ENCODE measurements at regions not wholly inside any gene's neighbourhood (a gene's known extent, or its start where the extent isn't known, plus 50 kb on each side); places are given as distances from the start of the nearest gene placed in this dataset.
"Not testable (repeated sequence)": the region's sequence is repeated elsewhere in the genome, so short reads cannot be mapped to it uniquely, and the experiment has no call there.

DNA sequence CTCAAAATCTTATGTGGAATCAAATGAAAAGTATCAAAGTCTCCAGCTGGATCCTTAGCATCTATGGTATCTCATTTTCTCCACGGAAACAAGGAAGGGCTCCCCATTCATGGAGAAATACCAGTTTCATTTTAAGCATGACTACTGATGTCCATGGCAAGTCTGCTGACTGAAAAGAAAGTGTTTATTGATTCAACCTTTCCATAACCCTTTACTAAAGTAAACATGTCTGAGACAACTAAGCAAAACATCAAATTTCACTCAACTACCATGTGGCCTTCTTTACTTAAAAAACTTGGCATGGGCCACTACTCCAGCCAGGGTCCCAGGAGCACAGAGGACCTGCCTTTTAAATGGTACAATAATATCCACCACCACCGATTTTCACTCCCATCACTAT, 928.0 kb upstream of the SOX9 start:
- DNase-seq (ENCODE audit: insufficient read length, low spot score) (no peak), FAIRE-seq (no peak)
- TF ChIP-seq POLR2A (IDR thresholded peaks at IDR 0.05; ENCODE audit: low read depth, low read length) (no peak), TAF1 (IDR thresholded peaks at IDR 0.05; ENCODE audit: low read depth, low read length) (no peak), POLR2AphosphoS5 (IDR thresholded peaks at IDR 0.05; ENCODE audit: low read depth, low read length) (no peak), PAX5 (IDR thresholded peaks at IDR 0.05; ENCODE audit: insufficient read depth, low read length, severe bottlenecking) (no peak), SPI1 (IDR thresholded peaks at IDR 0.05; ENCODE audit: low read depth, low read length) (no peak), POU2F2 (IDR thresholded peaks at IDR 0.05; ENCODE audit: low read depth, low read length) (no peak)

DNA sequence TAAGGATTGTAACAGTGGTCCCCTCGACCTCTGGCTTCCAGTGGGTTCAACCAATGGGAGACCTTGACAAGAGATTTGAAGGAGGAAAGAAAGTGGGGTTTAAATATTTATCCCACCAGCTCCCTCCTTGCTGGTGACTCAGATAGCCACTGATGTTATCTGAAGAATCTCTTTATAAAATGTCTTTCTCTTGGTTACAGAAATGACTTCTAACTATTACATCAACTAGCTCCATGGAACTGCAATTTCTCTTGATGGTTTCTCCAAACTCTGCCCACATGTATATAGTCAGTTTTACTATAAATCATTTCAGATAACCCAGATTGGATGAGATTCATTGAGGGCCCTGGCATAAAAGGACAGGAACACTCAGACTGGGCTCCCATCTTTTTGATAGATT, 920.2 kb upstream of the SOX9 start:
- TF ChIP-seq SPI1 (IDR thresholded peaks at IDR 0.05; ENCODE audit: low read depth, low read length) = no peak
- TF ChIP-seq POLR2A (IDR thresholded peaks at IDR 0.05; ENCODE audit: low read depth, low read length) = no peak
- no peak for TF ChIP-seq POU2F2 (IDR thresholded peaks at IDR 0.05; ENCODE audit: low read depth, low read length)
- TF ChIP-seq TAF1 (IDR thresholded peaks at IDR 0.05; ENCODE audit: low read depth, low read length) = no peak
- TF ChIP-seq PAX5 (IDR thresholded peaks at IDR 0.05; ENCODE audit: insufficient read depth, low read length, severe bottlenecking) = no peak
- no peak for TF ChIP-seq POLR2AphosphoS5 (IDR thresholded peaks at IDR 0.05; ENCODE audit: low read depth, low read length)
- DNase-seq (ENCODE audit: insufficient read length, low spot score) = no peak
- no peak for FAIRE-seq

DNA sequence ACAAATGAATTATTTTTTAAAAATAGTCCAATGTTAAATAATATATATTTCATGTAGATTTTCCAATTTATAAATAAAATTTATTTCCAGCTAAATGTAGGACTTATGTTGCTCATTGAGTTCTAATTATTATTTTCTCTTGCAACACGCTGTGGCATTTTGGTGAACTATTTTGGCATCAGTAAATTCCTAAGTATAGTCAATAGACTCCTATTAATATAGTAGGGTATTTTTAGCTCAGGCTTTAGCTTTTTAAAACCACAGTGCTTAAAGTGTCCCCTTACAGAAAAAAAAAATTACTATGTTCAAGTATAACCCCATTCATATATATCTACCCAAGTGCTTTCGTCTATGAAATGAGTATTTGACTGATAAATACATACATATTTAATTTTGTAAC, 919.2 kb upstream of the SOX9 start:
- TF ChIP-seq POU2F2 (IDR thresholded peaks at IDR 0.05; ENCODE audit: low read depth, low read length) (no peak), PAX5 (IDR thresholded peaks at IDR 0.05; ENCODE audit: insufficient read depth, low read length, severe bottlenecking) (no peak)
- no peak for DNase-seq (ENCODE audit: insufficient read length, low spot score)
- no peak for FAIRE-seq

DNA sequence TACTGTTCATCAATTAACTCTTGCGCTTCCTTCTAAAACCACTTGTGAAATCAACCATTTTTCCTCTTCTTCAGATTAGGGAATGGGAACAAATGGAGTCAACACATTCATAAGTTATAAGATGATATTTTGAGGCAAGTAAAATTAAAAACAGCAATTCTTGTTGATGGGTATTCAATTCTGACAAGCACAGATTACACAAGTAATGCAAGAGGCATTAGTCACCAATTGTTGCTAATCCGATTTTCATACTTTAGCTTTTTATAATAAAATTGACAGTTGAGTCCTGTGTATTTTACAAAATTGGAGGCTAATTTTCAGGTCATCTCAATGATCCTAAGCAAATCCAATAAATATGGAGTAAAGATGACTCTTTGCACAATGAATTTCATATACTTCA, 918.4 kb upstream of the SOX9 start:
- FAIRE-seq = no peak
- TF ChIP-seq POU2F2 (IDR thresholded peaks at IDR 0.05; ENCODE audit: low read depth, low read length) (no peak), POLR2A (IDR thresholded peaks at IDR 0.05; ENCODE audit: low read depth, low read length) (no peak), TAF1 (IDR thresholded peaks at IDR 0.05; ENCODE audit: low read depth, low read length) (no peak), PAX5 (IDR thresholded peaks at IDR 0.05; ENCODE audit: insufficient read depth, low read length, severe bottlenecking) (no peak)
- no peak for DNase-seq (ENCODE audit: insufficient read length, low spot score)

DNA sequence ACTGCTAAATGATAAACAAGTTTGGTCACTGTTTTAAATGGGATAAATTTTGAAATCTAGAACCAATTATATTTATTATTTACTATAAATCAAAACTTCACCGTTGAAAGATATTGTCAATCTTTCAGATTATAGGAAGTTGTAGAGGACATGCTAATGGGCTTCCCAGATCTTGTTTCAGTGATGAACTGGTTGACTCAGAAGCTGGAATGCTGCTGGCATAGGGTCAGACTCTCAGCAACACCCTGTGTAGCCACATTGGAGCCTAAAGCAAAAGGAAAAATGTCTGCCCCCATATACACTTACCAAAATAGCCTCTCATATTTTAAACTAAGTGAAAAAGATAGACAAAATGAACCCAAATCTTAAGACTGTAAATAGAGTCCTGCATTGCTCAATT, 916.9 kb upstream of the SOX9 start:
- DNase-seq (ENCODE audit: insufficient read length, low spot score) = no peak
- TF ChIP-seq POLR2AphosphoS5 (IDR thresholded peaks at IDR 0.05; ENCODE audit: low read depth, low read length) (no peak), POU2F2 (IDR thresholded peaks at IDR 0.05; ENCODE audit: low read depth, low read length) (no peak), POLR2A (IDR thresholded peaks at IDR 0.05; ENCODE audit: low read depth, low read length) (no peak), SPI1 (IDR thresholded peaks at IDR 0.05; ENCODE audit: low read depth, low read length) (no peak), PAX5 (IDR thresholded peaks at IDR 0.05; ENCODE audit: insufficient read depth, low read length, severe bottlenecking) (no peak), TAF1 (IDR thresholded peaks at IDR 0.05; ENCODE audit: low read depth, low read length) (no peak)
- no peak for FAIRE-seq

DNA sequence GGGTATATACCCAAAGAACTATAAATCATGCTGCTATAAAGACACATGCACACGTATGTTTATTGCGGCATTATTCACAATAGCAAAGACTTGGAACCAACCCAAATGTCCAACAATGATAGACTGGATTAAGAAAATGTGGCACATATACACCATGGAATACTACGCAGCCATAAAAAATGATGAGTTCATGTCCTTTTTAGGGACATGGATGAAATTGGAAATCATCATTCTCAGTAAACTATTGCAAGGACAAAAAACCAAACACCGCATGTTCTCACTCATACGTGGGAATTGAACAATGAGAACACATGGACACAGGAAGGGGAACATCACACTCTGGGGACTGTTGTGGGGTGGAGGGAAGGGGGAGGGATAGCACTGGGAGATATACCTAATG, 914.9 kb upstream of the SOX9 start:
- not testable (repeated sequence) for FAIRE-seq; DNase-seq (ENCODE audit: insufficient read length, low spot score)

DNA sequence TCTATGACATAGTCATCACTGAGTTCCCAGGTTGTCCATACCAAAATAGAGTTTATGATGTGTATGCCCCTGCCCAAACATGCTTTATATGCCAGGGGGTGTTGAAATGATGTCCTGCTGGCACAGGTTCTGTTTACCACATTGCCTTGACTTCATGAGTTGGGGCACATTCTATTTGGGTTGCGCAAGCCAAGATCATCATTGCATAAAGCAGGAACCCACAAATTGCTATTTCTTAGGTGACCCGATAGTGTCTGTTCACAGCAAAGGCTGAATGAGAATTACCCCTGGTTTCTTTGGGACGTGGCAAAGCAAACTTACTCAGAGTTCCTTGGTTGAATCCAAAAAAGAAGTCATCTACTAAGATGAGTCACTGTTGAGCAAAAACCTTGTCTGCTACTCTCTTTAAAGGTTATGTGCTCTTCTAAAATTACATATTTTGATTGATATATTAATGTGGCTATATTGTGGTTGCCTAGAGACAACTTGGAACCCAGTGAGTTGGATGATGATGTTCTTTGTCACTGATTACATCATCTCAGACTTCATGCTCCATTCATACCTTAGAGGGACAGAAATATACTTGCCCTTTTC, 912.6 kb upstream of the SOX9 start:
- FAIRE-seq = no peak
- no peak for TF ChIP-seq PAX5 (IDR thresholded peaks at IDR 0.05; ENCODE audit: insufficient read depth, low read length, severe bottlenecking)
- no peak for TF ChIP-seq TAF1 (IDR thresholded peaks at IDR 0.05; ENCODE audit: low read depth, low read length)
- no peak for TF ChIP-seq SPI1 (IDR thresholded peaks at IDR 0.05; ENCODE audit: low read depth, low read length)
- no peak for TF ChIP-seq POLR2A (IDR thresholded peaks at IDR 0.05; ENCODE audit: low read depth, low read length)
- TF ChIP-seq POLR2AphosphoS5 (IDR thresholded peaks at IDR 0.05; ENCODE audit: low read depth, low read length) = no peak
- no peak for TF ChIP-seq POU2F2 (IDR thresholded peaks at IDR 0.05; ENCODE audit: low read depth, low read length)
- DNase-seq (ENCODE audit: insufficient read length, low spot score) = no peak

DNA sequence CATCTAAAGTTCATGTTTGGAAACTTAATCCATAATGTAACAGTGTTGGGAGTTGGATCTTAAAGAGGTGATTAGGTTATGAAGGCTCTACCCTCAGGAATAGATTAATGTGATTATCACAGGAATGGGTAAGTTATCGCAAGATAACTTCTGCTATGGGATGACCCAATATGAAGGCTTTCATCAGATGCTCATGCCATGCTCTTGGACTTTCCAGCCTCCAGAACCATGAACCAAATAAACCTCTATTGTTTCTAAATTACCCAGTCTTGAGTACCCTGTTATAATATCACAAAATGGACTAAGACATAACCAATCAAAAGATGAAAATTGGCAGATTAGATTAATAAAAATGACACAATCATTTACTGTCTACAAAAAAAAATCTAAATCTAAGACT, 906.9 kb upstream of the SOX9 start:
- TF ChIP-seq PAX5 (IDR thresholded peaks at IDR 0.05; ENCODE audit: insufficient read depth, low read length, severe bottlenecking) (no peak), TAF1 (IDR thresholded peaks at IDR 0.05; ENCODE audit: low read depth, low read length) (no peak), SPI1 (IDR thresholded peaks at IDR 0.05; ENCODE audit: low read depth, low read length) (no peak), POLR2A (IDR thresholded peaks at IDR 0.05; ENCODE audit: low read depth, low read length) (no peak), POU2F2 (IDR thresholded peaks at IDR 0.05; ENCODE audit: low read depth, low read length) (no peak), POLR2AphosphoS5 (IDR thresholded peaks at IDR 0.05; ENCODE audit: low read depth, low read length) (no peak)
- no peak for DNase-seq (ENCODE audit: insufficient read length, low spot score)
- no peak for FAIRE-seq

DNA sequence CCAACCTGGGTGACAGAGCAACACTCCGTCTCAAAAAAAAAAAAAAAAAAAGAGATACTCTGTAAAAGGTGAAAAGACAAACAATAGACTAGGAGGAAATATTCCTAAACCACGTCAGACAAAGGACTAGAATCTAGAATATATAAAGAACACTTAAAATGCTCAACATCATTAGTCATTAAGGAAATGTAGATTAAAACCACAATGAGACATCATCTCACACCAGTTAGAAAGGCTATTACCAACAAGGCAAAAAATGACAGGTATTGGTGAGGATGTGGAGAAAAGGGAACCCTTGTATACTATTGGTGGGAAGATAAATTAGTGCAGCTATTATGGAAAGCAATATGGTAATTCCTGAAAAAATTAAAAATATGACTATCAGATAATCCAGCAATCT, 903.1 kb upstream of the SOX9 start:
- no peak for TF ChIP-seq SPI1 (IDR thresholded peaks at IDR 0.05; ENCODE audit: low read depth, low read length)
- TF ChIP-seq POLR2A (IDR thresholded peaks at IDR 0.05; ENCODE audit: low read depth, low read length) = no peak
- no peak for TF ChIP-seq POLR2AphosphoS5 (IDR thresholded peaks at IDR 0.05; ENCODE audit: low read depth, low read length)
- TF ChIP-seq POU2F2 (IDR thresholded peaks at IDR 0.05; ENCODE audit: low read depth, low read length) = no peak
- no peak for TF ChIP-seq TAF1 (IDR thresholded peaks at IDR 0.05; ENCODE audit: low read depth, low read length)
- TF ChIP-seq PAX5 (IDR thresholded peaks at IDR 0.05; ENCODE audit: insufficient read depth, low read length, severe bottlenecking) = no peak
- FAIRE-seq (no peak), DNase-seq (ENCODE audit: insufficient read length, low spot score) (no peak)

DNA sequence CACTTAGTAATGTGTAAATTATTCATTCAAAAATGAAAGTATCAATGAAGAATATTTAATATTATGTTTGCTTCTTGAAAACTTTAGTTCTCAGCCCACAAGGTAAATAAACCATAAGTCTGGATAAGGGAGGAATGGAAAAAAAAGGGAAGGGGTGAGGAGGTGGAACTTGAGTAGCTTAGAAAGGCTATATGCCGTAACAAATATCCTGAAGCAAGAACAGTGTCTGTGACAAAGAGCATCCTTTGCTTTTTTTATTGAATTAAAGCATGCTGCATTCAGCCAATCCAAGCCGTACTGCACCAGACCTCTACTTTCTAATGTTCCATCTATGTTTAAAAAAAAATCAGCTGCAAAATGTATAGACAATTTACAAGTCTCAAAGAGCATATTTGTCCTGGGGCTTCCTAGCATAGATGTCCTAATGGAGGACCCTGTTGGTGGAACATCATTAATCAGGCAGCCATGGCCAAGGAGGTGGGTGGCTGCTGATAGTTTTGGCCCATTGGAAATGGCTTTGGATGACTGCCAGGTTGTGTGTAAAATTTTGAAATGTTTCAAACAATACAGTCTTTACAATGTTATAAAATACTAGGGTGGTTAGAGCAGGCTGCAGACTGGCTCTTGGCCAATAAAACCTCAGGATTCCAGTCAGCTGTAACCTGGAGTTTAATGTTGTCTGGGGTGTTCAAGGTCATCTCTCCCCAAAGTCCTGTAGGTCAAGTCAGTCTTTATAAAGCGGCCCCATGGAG, 895.8 kb upstream of the SOX9 start:
- DNase-seq (ENCODE audit: insufficient read length, low spot score) = no peak
- TF ChIP-seq SPI1 (IDR thresholded peaks at IDR 0.05; ENCODE audit: low read depth, low read length) (no peak), TAF1 (IDR thresholded peaks at IDR 0.05; ENCODE audit: low read depth, low read length) (no peak), PAX5 (IDR thresholded peaks at IDR 0.05; ENCODE audit: insufficient read depth, low read length, severe bottlenecking) (no peak), POU2F2 (IDR thresholded peaks at IDR 0.05; ENCODE audit: low read depth, low read length) (no peak), POLR2A (IDR thresholded peaks at IDR 0.05; ENCODE audit: low read depth, low read length) (no peak), POLR2AphosphoS5 (IDR thresholded peaks at IDR 0.05; ENCODE audit: low read depth, low read length) (no peak)
- no peak for FAIRE-seq
